HFFc6 (cell line): ENCODE measurements at regions not wholly inside any gene's neighbourhood (a gene's known extent, or its start where the extent isn't known, plus 50 kb on each side); places are given as distances from the start of the nearest gene placed in this dataset.

Experiments
- DNase-seq: peaks from one replicate; pipeline ENCODE4 v3.0.0-alpha.2; 2018
- H3K27ac Mint-ChIP-seq: 2 replicates; pipeline ENCODE4 v1.8.0; 2020; ENCODE audit warnings: mild to moderate bottlenecking, mixed read lengths
- H3K27me3 Mint-ChIP-seq: 2 replicates; pipeline ENCODE4 v1.8.0; 2021; ENCODE audit warnings: mild to moderate bottlenecking, moderate library complexity, mixed read lengths; ENCODE audit not compliant: insufficient read depth
- H3K36me3 Mint-ChIP-seq: 2 replicates; pipeline ENCODE4 v1.8.0; 2021; ENCODE audit warnings: low read depth, mixed read lengths
- H3K4me1 Mint-ChIP-seq: 2 replicates; pipeline ENCODE4 v1.8.0; 2020; ENCODE audit warnings: low read depth, mixed read lengths
- H3K4me3 Mint-ChIP-seq: 2 replicates; pipeline ENCODE4 v1.8.0; 2020; ENCODE audit warnings: mild to moderate bottlenecking, moderate library complexity, mixed read lengths
- H3K9me3 Mint-ChIP-seq: 2 replicates; pipeline ENCODE4 v1.8.0; 2020; ENCODE audit warnings: mild to moderate bottlenecking, mixed read lengths
- CTCF ChIP-seq: fragments of 200-600 bp; sonication (generic); IDR thresholded peaks from 2 replicates; pipeline ENCODE4 v1.5.0; 2021; ENCODE audit warnings: antibody characterized with exemption, mild to moderate bottlenecking

- no peaks in the 10 kb centered on the region for H3K4me1 Mint-ChIP-seq
- peaks cover 56% of the 10 kb centered on the region for H3K9me3 Mint-ChIP-seq
- no peak overlapping the region for H3K27ac Mint-ChIP-seq
- no peak for DNase-seq
- H3K4me3 Mint-ChIP-seq: no peak overlapping the region
- no peaks in the 10 kb centered on the region; the same call in 1 of the 2 replicates for H3K27me3 Mint-ChIP-seq
- H3K36me3 Mint-ChIP-seq: no peaks in the 10 kb centered on the region
- TF ChIP-seq CTCF: no peak
Observed at GRCh38 chr1:232382671-232383070, 247.3 kb downstream of the SIPA1L2 start.

GRCh38 chr1:232381394-232382100 lies 248.4 kb downstream of the SIPA1L2 start:
- Mint-ChIP-seq H3K4me1 (no peaks in the 10 kb centered on the region), H3K4me3 (no peak overlapping the region), H3K27ac (no peak overlapping the region), H3K36me3 (no peaks in the 10 kb centered on the region), H3K9me3 (peaks cover 62% of the 10 kb centered on the region), H3K27me3 (no peaks in the 10 kb centered on the region; the same call in 1 of the 2 replicates)
- no peak for TF ChIP-seq CTCF
- no peak for DNase-seq

GRCh38 chr1:232380596-232380995 lies 249.3 kb downstream of the SIPA1L2 start:
- no peak for DNase-seq
- no peak overlapping the region for H3K4me3 Mint-ChIP-seq
- H3K36me3 Mint-ChIP-seq: no peaks in the 10 kb centered on the region
- no peak for TF ChIP-seq CTCF
- no peaks in the 10 kb centered on the region for H3K4me1 Mint-ChIP-seq
- H3K27ac Mint-ChIP-seq: no peak overlapping the region
- H3K27me3 Mint-ChIP-seq: no peaks in the 10 kb centered on the region; the same call in 1 of the 2 replicates
- peaks cover 54% of the 10 kb centered on the region for H3K9me3 Mint-ChIP-seq

GRCh38 chr1:232380131-232380530 lies 249.8 kb downstream of the SIPA1L2 start:
- Mint-ChIP-seq H3K4me3 (no peak overlapping the region), H3K4me1 (no peaks in the 10 kb centered on the region), H3K9me3 (peaks cover 56% of the 10 kb centered on the region), H3K27me3 (no peaks in the 10 kb centered on the region; the same call in 1 of the 2 replicates), H3K36me3 (no peaks in the 10 kb centered on the region), H3K27ac (no peak overlapping the region)
- no peak for TF ChIP-seq CTCF
- DNase-seq: no peak

GRCh38 chr1:232379063-232379434 lies 250.9 kb downstream of the SIPA1L2 start:
- Mint-ChIP-seq H3K36me3 (no peaks in the 10 kb centered on the region), H3K9me3 (peaks cover 57% of the 10 kb centered on the region), H3K4me1 (no peaks in the 10 kb centered on the region), H3K27ac (no peak overlapping the region), H3K27me3 (no peaks in the 10 kb centered on the region; the same call in 1 of the 2 replicates), H3K4me3 (no peak overlapping the region)
- DNase-seq: no peak
- no peak for TF ChIP-seq CTCF
